ENCODE measurements at regions not wholly inside any gene's neighbourhood (a gene's known extent, or its start where the extent isn't known, plus 50 kb on each side); places are given as distances from the start of the nearest gene placed in this dataset.
"Not testable (repeated sequence)": the region's sequence is repeated elsewhere in the genome, so short reads cannot be mapped to it uniquely, and the experiment has no call there.

DNA sequence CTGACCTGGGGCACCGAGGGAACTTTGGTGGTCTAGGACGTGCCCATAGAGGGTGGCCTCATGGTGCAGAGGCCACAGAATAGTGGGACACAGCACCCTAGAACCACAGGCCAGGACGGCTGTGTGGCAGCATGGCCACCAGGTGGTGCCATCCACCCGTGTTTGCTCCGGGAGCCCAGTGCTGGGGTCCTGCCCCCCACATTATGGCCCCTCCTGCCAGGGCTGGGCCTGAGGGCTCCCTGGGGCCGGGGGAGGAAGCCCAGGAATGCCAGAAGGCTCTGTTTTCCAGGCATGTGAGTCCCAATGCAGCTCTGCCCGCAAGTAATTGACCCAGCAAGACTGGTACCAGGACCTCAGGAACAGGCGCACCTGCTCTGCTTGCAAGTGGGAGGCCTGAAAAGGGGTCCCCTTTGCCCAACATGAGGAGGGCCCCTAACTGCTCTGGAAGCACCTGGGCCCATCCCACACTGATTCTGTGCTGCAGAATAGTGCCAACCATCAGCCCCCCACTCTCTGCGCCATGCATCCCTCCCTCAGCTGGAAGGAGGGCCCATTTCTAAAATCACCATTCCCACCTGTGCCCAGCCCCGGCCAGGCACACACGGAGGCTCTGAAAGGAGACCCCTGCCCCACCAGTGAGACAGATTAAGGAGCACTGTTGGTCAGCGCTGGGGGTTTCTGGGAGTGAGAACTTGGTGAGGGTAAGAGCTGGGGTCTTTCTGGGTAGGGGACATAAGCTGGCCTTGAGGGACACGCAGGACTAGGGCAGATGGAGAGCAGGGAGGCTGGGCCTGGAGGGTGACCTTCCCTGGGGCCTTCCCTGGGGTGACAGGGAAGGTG, 174.4 kb downstream of the TBC1D2B start:
- not testable (repeated sequence) for ATAC-seq, H3K4me3 Mint-ChIP-seq, H3K36me3 Mint-ChIP-seq, H3K27ac Mint-ChIP-seq, H3K9me3 Mint-ChIP-seq, H3K4me1 Mint-ChIP-seq
- peaks cover 31% of the 10 kb centered on the region for H3K27me3 Mint-ChIP-seq

DNA sequence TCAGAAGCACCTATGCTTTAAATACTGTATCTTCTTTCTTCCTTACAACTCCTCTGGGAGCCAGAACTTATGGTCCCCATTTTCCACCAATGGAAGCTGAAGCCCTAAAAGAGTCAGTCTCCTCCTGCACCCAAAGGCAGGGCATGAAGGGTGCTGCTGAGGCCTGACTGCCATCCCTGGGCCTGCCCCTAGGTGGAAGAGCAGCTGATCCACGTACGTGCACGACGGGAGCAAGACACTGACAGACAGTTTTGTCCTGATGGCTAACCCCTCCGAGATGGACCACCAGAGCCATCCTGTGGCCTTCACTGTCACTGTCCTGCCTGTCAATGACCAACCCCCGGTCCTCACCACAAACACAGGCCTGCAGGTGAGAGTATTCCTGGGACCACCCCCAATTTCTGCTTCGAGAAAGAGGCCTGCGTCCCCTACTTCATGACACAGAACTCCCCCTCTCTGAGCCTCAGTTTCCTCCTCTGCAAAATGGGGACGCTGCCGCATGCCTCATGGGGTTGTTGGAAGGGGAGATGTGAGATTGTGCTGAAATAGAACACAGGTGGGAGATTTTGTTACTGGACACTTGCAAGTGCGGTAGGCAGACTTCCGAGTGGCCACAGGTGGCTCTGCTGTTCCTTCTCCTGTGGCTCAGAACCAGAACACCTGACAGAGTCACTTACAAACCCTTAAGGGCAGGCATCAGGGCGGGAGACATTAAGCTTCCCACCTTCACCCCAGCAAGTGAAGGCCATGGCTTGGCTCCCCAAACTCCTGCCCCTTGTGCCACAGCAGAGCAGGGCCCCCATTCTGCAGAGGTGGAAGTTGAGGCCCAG, 175.4 kb downstream of the TBC1D2B start:
- Mint-ChIP-seq H3K27ac (no peak overlapping the region), H3K9me3 (no peaks in the 10 kb centered on the region), H3K4me1 (no peaks in the 10 kb centered on the region), H3K4me3 (no peak overlapping the region), H3K27me3 (peaks cover 21% of the 10 kb centered on the region), H3K36me3 (no peaks in the 10 kb centered on the region)
- no peak for ATAC-seq

DNA sequence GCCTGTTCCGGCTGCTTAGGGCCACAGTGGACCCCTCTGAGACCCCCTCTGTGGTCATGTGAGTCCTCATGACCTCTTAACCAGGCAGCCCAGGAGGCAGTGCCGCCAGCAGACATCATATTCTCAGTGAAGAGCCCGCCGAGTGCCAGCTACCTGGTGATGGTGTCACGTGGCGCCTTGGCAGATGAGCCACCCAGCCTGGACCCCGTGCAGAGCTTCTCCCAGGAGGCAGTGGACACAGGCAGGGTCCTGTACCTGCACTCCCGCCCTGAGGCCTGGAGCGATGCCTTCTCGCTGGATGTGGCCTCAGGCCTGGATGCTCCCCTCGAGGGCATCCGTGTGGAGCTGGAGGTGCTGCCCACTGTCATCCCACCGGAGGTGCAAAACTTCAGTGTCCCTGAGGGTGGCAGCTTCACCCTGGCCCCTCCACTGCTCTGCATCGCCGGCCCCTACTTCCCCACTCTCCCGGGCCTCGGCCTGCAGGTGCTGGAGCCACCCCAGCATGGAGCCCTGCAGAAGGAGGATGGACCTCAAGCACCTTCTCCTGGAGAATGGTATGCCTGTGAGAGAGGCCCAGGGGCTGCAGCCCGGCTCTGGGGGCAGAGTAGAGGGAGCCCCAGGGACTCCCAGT, 176.1 kb downstream of the TBC1D2B start:
- no peak overlapping the region for H3K4me3 Mint-ChIP-seq
- H3K9me3 Mint-ChIP-seq: no peaks in the 10 kb centered on the region
- H3K27me3 Mint-ChIP-seq: peaks cover 13% of the 10 kb centered on the region
- no peak overlapping the region for H3K27ac Mint-ChIP-seq
- H3K4me1 Mint-ChIP-seq: no peaks in the 10 kb centered on the region
- no peaks in the 10 kb centered on the region for H3K36me3 Mint-ChIP-seq
- ATAC-seq: no peak

DNA sequence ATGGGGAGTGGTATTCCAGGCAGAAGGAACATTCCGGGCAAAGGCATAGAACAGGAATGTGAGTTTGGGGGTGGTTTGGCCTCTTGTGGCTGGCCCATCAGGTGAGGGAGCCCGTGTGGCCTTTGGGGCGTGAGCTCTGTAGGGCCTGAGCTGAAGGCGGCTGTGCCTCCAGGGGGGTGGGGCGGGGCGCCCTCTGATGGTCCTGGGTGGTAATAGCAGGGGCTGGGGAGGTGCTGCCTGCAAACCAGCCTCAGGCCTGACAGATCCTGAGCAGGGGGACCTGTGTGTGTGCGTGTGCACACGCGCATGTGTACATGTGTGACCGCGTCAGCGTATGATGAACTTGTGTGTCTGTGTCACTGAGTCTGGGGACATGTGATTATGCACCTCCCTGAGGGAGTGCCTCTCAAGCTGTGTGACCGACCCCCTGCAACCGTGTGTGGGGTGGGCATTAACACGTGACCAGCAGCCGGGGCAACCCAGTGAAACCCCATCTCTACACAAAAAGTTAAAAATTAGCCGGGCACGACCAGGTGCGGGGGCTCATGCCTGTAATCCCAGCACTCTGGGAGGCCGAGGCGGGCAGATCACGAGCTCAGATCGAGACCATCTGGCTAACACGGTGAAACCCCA, 177.1 kb downstream of the TBC1D2B start:
- ATAC-seq: peak; percentile 51
- not testable (repeated sequence) for H3K9me3 Mint-ChIP-seq, H3K36me3 Mint-ChIP-seq, H3K4me3 Mint-ChIP-seq, H3K4me1 Mint-ChIP-seq, H3K27ac Mint-ChIP-seq
- H3K27me3 Mint-ChIP-seq: peaks cover 12% of the 10 kb centered on the region

DNA sequence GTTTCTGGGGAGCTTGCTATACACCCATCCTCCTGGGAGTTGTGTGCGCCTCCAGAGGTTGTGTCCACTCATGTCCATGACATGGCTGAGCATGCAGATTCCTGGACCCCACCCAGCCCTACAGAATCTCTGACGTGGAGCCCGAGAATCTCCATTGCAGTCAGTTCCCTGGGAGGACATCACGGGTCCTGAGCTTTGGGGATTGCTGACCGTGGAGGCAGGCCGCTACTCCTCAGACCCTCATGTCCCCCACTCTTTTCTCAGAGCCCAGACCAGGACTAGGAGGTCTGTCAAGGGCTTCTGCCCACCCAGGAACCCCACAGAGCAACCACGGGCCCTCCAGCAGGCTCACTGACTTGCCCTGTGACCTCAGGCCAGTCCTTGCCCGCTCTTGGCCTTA, 177.7 kb downstream of the TBC1D2B start:
- H3K9me3 Mint-ChIP-seq, H3K36me3 Mint-ChIP-seq, H3K4me1 Mint-ChIP-seq, H3K27ac Mint-ChIP-seq, H3K4me3 Mint-ChIP-seq, ATAC-seq: not testable (repeated sequence)
- H3K27me3 Mint-ChIP-seq: peaks cover 16% of the 10 kb centered on the region

DNA sequence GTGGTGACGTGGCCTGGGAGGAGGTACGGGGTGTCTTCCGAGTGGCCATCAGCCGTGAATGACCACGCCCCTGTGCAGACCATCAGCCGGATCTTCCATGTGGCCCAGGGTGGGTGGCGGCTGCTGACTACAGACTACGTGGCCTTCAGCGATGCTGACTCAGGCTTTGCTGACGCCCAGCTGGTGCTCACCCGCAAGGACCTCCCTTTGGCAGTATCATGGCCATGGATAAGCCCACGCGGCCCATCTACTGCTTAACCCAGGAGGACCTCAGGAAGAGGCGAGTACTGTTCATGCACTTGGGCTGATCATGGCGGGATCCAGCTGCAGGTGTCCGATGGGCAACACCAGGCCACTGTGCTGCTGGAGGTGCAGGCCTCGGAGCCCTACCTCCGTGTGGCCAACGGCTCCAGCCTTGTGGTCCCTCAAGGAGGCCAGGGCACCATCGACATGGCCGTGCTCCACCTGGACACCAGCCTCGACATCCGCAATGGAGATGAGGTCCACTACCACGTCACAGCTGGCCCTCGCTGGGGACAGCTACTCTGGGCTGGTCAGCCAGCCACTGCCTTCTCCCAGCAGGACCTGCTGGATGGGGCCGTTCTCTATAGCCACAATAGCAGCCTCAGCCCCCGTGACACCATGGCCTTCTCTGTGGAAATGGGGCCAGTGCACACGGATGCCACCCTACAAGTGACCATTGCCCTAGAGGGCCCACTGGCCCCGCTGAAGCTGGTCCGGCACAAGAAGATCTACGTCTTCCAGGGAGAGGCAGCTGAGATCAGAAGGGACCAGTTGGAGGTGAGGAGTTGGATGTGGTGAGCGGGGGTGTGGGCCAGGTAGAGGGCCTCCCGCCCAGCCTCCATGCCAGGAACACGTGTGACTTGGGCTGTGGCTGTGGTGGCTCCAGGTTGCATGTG, 178.4 kb downstream of the TBC1D2B start:
- peaks cover 17% of the 10 kb centered on the region for H3K27me3 Mint-ChIP-seq
- H3K27ac Mint-ChIP-seq: no peak overlapping the region
- H3K36me3 Mint-ChIP-seq: no peaks in the 10 kb centered on the region
- ATAC-seq: no peak
- H3K9me3 Mint-ChIP-seq: no peaks in the 10 kb centered on the region
- H3K4me3 Mint-ChIP-seq: no peak overlapping the region
- H3K4me1 Mint-ChIP-seq: peaks cover 6% of the 10 kb centered on the region

DNA sequence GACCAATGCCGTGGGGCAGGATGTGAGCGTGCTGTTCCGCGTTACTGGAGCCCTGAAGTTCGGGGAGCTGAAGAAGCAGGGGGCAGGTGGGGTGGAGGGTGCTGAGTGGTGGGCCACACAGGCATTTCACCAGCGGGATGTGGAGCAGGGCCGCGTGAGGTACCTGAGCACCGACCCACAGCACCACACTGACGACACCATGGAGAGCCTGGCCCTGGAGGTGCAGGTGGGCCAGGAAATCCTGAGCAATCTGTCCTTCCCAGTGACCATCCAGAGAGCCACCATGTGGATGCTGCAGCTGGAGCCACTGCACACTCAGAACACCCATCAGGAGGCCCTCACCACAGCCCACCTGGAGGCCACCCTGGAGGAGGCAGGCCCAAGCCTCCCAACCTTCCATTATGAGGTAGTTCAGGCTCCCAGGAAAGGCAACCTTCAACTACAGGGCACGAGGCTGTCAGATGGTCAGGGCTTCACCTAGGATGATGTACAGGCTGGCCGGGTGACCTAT, 179.6 kb downstream of the TBC1D2B start:
- ATAC-seq: no peak
- Mint-ChIP-seq H3K9me3 (no peaks in the 10 kb centered on the region), H3K4me3 (no peak overlapping the region), H3K36me3 (no peaks in the 10 kb centered on the region), H3K27ac (no peak overlapping the region), H3K4me1 (peaks cover 6% of the 10 kb centered on the region), H3K27me3 (peaks cover 26% of the 10 kb centered on the region)

DNA sequence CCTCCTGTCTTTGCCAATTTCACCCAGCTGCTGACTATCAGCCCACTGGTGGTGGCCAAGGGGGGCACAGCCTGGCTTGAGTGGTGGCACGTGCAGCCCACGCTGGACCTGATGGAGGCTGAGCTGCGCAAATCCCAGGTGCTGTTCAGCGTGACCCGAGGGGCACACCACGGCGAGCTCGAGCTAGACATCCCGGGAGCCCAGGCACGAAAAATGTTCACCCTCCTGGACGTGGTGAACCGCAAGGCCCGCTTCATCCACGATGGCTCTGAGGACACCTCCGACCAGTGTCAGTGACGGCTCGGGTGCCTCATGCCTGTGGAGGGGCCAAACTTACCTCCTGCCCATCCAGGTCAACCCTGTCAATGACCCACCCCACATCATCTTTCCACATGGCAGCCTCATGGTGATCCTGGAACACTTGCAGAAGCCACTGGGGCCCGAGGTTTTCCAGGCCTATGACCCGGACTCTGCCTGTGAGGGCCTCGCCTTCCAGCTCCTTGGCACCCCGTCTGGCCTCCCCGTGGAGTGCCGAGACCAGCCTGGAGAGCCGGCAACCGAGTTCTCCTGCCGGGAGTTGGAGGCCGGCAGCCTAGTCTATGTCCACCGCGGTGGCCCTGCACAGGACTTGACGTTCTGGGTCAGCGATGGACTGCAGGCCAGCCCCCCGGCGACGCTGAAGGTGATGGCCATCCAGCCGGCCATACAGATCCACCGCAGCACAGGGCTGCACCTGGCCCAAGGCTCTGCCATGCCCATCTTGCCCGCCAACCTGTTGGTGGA, 180.2 kb downstream of the TBC1D2B start:
- peaks cover 33% of the 10 kb centered on the region for H3K27me3 Mint-ChIP-seq
- H3K27ac Mint-ChIP-seq, H3K36me3 Mint-ChIP-seq, H3K4me3 Mint-ChIP-seq, ATAC-seq, H3K9me3 Mint-ChIP-seq, H3K4me1 Mint-ChIP-seq: not testable (repeated sequence)

DNA sequence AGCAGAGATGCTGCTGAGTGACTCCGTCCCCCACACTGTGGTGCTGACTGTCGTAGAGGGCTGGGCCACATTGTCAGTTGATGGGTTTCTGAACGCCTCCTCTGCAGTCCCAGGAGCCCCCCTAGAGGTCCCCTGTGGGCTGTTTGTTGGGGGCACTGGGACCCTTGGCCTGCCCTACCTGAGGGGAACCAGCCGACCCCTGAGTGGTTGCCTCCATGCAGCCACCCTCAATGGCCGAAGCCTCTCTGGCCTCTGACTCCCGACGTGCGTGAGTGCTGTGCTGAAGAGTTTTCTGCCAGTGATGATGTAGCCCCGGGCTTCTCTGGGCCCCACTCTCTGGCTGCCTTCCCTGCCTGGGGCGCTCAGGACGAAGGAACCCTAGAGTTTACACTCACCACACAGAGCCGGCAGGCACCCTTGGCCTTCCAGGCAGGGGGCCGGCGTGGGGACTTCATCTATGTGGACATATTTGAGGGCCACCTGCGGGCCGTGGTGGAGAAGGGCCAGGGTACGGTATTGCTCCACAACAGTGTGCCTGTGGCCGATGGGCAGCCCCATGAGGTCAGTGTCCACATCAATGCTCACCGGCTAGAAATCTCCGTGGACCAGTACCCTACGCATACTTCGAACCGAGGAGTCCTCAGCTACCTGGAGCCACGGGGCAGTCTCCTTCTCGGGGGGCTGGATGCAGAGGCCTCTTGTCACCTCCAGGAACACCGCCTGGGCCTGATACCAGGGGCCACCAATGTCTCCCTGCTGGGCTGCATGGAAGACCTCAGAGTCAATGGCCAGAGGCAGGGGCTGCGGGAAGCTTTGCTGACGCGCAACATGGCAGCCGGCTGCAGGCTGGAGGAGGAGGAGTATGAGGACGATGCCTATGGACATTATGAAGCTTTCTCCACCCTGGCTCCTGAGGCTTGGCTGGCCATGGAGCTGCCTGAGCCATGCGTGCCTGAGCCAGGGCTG, 181.1 kb downstream of the TBC1D2B start:
- H3K36me3 Mint-ChIP-seq, H3K9me3 Mint-ChIP-seq, ATAC-seq, H3K27ac Mint-ChIP-seq, H3K4me3 Mint-ChIP-seq, H3K4me1 Mint-ChIP-seq: not testable (repeated sequence)
- H3K27me3 Mint-ChIP-seq: peaks cover 37% of the 10 kb centered on the region

DNA sequence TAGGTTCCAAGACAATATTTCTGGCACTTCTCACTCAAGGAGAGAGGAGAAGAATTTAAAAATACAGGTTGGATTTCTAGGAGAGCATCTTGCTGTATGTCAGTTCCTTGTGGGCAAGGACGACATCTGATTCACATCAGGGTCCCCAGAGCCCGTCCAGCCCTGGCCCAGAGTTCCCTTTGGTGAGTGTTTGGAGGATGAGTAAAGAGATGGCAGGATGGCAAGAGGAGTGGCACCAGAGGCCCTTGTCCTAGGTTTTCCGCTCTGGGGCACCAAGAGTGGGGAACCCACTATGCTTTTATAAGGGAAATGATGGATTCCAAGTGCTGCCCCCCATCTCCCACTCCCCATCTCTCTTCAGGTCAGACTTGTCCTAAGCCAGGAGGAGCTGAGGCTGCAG, 181.8 kb downstream of the TBC1D2B start:
- no peak overlapping the region for H3K27ac Mint-ChIP-seq

DNA sequence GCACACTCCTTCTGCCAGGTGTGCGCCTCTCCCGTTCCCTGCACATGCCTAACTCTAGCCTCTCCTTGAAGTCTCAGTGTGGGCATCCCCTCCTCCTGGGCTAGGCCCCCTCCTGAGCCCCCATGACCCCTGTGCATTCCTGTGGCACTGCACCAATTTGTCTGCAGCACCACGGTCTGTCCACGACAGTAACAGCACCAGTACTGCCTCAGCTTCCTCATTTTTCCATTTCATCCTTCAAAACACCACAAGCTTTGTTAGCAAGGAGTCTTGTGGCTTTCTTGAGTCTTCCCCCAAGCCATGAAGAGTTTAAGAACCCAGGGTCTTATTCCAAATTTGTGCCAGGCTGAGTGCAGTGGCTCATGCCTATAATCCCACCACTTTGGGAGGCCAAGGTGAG, 182.4 kb downstream of the TBC1D2B start:
- not testable (repeated sequence) for H3K27ac Mint-ChIP-seq, ATAC-seq, H3K4me3 Mint-ChIP-seq, H3K9me3 Mint-ChIP-seq, H3K36me3 Mint-ChIP-seq
- peaks cover 37% of the 10 kb centered on the region for H3K27me3 Mint-ChIP-seq
- peaks cover 17% of the 10 kb centered on the region for H3K4me1 Mint-ChIP-seq

More for the DNA sequence above, 181.8 kb downstream of the TBC1D2B start:
- Mint-ChIP-seq H3K4me1 (peaks cover 14% of the 10 kb centered on the region), H3K36me3 (no peaks in the 10 kb centered on the region), H3K27me3 (peaks cover 37% of the 10 kb centered on the region), H3K4me3 (no peak overlapping the region), H3K9me3 (no peaks in the 10 kb centered on the region)
- ATAC-seq: no peak

DNA sequence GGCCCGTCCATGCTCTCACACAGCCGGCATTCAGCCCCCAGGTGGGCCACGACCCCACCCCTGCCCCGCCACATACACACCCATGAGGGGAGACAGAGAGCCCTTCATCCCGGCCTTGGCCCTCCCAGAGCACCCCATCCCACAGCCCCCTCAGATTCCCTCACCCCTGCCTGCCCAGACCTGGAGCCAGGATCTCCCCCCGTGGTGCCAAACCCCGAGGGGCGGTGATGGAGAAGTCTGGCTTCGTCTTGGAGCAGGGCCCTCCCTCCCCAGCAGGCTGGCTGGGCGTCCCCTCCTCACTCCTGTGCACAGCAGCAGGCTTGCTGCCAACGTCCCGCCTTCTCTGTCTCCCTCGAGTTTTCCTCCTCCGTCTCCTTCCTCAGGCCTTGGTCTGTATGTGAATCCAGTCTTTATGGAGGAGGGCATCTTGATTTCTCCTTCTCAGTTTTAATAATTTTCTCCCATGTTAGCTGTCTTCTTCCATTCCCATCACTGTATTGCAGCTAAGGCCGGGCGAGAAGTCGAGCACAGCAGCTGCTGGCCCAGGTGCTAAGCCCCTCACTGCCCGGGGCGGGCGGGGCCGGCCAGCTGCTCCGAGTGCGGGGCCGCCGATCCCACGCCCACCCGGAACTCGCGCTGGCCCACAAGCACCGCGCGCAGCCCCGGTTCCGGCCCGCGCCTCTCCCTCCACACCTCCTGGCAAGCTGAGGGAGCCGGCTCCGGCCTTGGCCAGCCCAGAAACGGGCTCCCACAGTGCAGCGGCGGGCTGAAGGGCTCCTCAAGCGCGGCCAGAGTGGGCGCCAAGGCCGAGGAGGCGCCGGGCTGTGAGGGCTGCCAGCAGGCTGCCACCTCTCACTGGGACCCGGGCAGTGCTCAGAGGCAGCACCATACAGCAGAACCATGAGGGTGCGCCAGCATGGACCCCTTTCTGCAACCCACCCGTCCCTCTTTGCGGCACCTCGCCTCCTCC, 183.6 kb downstream of the TBC1D2B start:
- H3K4me1 Mint-ChIP-seq: peaks cover 17% of the 10 kb centered on the region
- H3K27me3 Mint-ChIP-seq: peaks cover 48% of the 10 kb centered on the region
- H3K9me3 Mint-ChIP-seq, H3K4me3 Mint-ChIP-seq, ATAC-seq, H3K27ac Mint-ChIP-seq, H3K36me3 Mint-ChIP-seq: not testable (repeated sequence)

All from stimulated activated memory B cell treated with anti-CD40 and anti-IgM and Interleukin-4, amounts not matched to agents 10 μg/mL and 1 μg/mL and 100 μg/mL, for 72 hours (primary cell).